ENCODE measurements at regions not wholly inside any gene's neighbourhood (a gene's known extent, or its start where the extent isn't known, plus 50 kb on each side); places are given as distances from the start of the nearest gene placed in this dataset.

- Histone ChIP-seq H3K9me2 (replicated peaks; ENCODE audit: insufficient read depth) (no peaks in the 10 kb centered on the region), H3K27me3 (no peaks in the 10 kb centered on the region), H3K36me3 (replicated peaks; ENCODE audit: insufficient read depth, low read depth) (no peaks in the 10 kb centered on the region), H3K27ac (no peak overlapping the region), H3K4me3 (no peak overlapping the region), H4K20me1 (ENCODE audit: insufficient read depth, poor library complexity, severe bottlenecking) (no peaks in the 10 kb centered on the region), H3K79me2 (no peaks in the 10 kb centered on the region), H3K9me3 (ENCODE audit: low read depth) (no peaks in the 10 kb centered on the region), H2AFZ (no peak overlapping the region), H3K4me1 (ENCODE audit: insufficient read depth) (no peaks in the 10 kb centered on the region), H3K4me2 (no peak overlapping the region)
- no peak for DNase-seq (ENCODE audit: low spot score)
- no peak for TF ChIP-seq EZH2 (IDR thresholded peaks at IDR 0.05; ENCODE audit: borderline replicate concordance)
- TF ChIP-seq EZH2phosphoT487 (IDR thresholded peaks at IDR 0.05; ENCODE audit: low read depth, severe bottlenecking, unreplicated experiment) = no peak
- TF ChIP-seq CTCF (IDR thresholded peaks at IDR 0.05; ENCODE audit: poor library complexity) = no peak
These were observed 115.9 kb downstream of the GPR85 start for GRCh38 chr7:112970771-112971170.

- Histone ChIP-seq H4K20me1 (ENCODE audit: insufficient read depth, poor library complexity, severe bottlenecking) (no peaks in the 10 kb centered on the region), H3K4me2 (no peak overlapping the region), H3K9me2 (replicated peaks; ENCODE audit: insufficient read depth) (no peaks in the 10 kb centered on the region), H3K4me3 (no peak overlapping the region), H3K4me1 (ENCODE audit: insufficient read depth) (no peaks in the 10 kb centered on the region), H2AFZ (no peak overlapping the region), H3K27ac (no peak overlapping the region), H3K9me3 (ENCODE audit: low read depth) (no peaks in the 10 kb centered on the region), H3K79me2 (no peaks in the 10 kb centered on the region), H3K36me3 (replicated peaks; ENCODE audit: insufficient read depth, low read depth) (no peaks in the 10 kb centered on the region), H3K27me3 (no peaks in the 10 kb centered on the region)
- no peak for DNase-seq (ENCODE audit: low spot score)
- 88% methylated on average over 1 of the region's 1 CpG for whole genome bisulfite sequencing (ENCODE audit: low lambda C conversion rate, missing lambda C conversion rate)
- TF ChIP-seq EZH2phosphoT487 (IDR thresholded peaks at IDR 0.05; ENCODE audit: low read depth, severe bottlenecking, unreplicated experiment) (no peak), CTCF (IDR thresholded peaks at IDR 0.05; ENCODE audit: poor library complexity) (no peak), EZH2 (IDR thresholded peaks at IDR 0.05; ENCODE audit: borderline replicate concordance) (no peak)
These were observed 116.7 kb downstream of the GPR85 start for GRCh38 chr7:112969946-112970345.

- Histone ChIP-seq H3K27ac (no peak overlapping the region), H4K20me1 (ENCODE audit: insufficient read depth, poor library complexity, severe bottlenecking) (no peaks in the 10 kb centered on the region), H3K36me3 (replicated peaks; ENCODE audit: insufficient read depth, low read depth) (no peaks in the 10 kb centered on the region), H3K79me2 (no peaks in the 10 kb centered on the region), H3K4me3 (no peak overlapping the region), H2AFZ (no peak overlapping the region), H3K9me3 (ENCODE audit: low read depth) (no peaks in the 10 kb centered on the region), H3K4me2 (no peak overlapping the region), H3K9me2 (replicated peaks; ENCODE audit: insufficient read depth) (no peaks in the 10 kb centered on the region), H3K27me3 (no peaks in the 10 kb centered on the region), H3K4me1 (ENCODE audit: insufficient read depth) (no peaks in the 10 kb centered on the region)
- no peak for DNase-seq (ENCODE audit: low spot score)
- WGBS (ENCODE audit: low lambda C conversion rate, missing lambda C conversion rate) = 77% methylated on average over 1 of the region's 1 CpG
- TF ChIP-seq EZH2phosphoT487 (IDR thresholded peaks at IDR 0.05; ENCODE audit: low read depth, severe bottlenecking, unreplicated experiment) (no peak), EZH2 (IDR thresholded peaks at IDR 0.05; ENCODE audit: borderline replicate concordance) (no peak), CTCF (IDR thresholded peaks at IDR 0.05; ENCODE audit: poor library complexity) (no peak)
These were observed 121.1 kb downstream of the GPR85 start for GRCh38 chr7:112965506-112965905.

- H3K27ac ChIP-seq = no peak overlapping the region
- no peaks in the 10 kb centered on the region for H3K9me3 ChIP-seq (ENCODE audit: low read depth)
- H4K20me1 ChIP-seq (ENCODE audit: insufficient read depth, poor library complexity, severe bottlenecking) = no peaks in the 10 kb centered on the region
- H3K79me2 ChIP-seq = no peaks in the 10 kb centered on the region
- no peak overlapping the region for H3K4me2 ChIP-seq
- H3K9me2 ChIP-seq (replicated peaks; ENCODE audit: insufficient read depth) = no peaks in the 10 kb centered on the region
- TF ChIP-seq EZH2phosphoT487 (IDR thresholded peaks at IDR 0.05; ENCODE audit: low read depth, severe bottlenecking, unreplicated experiment) = no peak
- H3K36me3 ChIP-seq (replicated peaks; ENCODE audit: insufficient read depth, low read depth) = no peaks in the 10 kb centered on the region
- H3K4me3 ChIP-seq = no peak overlapping the region
- 7% methylated on average over 1 of the region's 1 CpG for WGBS (ENCODE audit: low lambda C conversion rate, missing lambda C conversion rate)
- no peak overlapping the region for H2AFZ ChIP-seq
- no peaks in the 10 kb centered on the region for H3K4me1 ChIP-seq (ENCODE audit: insufficient read depth)
- no peak for DNase-seq (ENCODE audit: low spot score)
- H3K27me3 ChIP-seq = no peaks in the 10 kb centered on the region
These were observed 123.0 kb downstream of the GPR85 start for GRCh38 chr7:112963634-112964033.

Measured in hepatocyte (in vitro differentiated cells).